HepG2 (cell line): ENCODE measurements at regions not wholly inside any gene's neighbourhood (a gene's known extent, or its start where the extent isn't known, plus 50 kb on each side); places are given as distances from the start of the nearest gene placed in this dataset.

Source experiments
- GATAD2A ChIP-seq: IDR thresholded peaks from 2 replicates; pipeline ENCODE4 v1.6.1; 2016
- ISX ChIP-seq: sonication (generic); formaldehyde crosslinking; conservative IDR thresholded peaks from 2 replicates; pipeline ENCODE4 v1.5.0; 2020; ENCODE audit warnings: missing genetic modification reagents
- NCOA2 ChIP-seq: sonication (generic); formaldehyde crosslinking; IDR thresholded peaks from 2 replicates; pipeline ENCODE4 v1.8.0; 2022; ENCODE audit warnings: inconsistent platforms
- ZBTB7B ChIP-seq: sonication (generic); formaldehyde crosslinking; IDR thresholded peaks from 2 replicates; pipeline ENCODE4 v1.4.0; 2020; ENCODE audit warnings: missing genetic modification reagents
- ZFP1 ChIP-seq: IDR thresholded peaks from 2 replicates; pipeline ENCODE4 v1.6.1; 2016
- ZNF17 ChIP-seq: sonication (generic); formaldehyde crosslinking; IDR thresholded peaks from 2 replicates; pipeline ENCODE4 v1.5.0; 2020; ENCODE audit warnings: mild to moderate bottlenecking, missing genetic modification reagents
- ZNF468 ChIP-seq: sonication (generic); formaldehyde crosslinking; IDR thresholded peaks from 2 replicates; pipeline ENCODE4 v1.8.0; 2022; ENCODE audit warnings: mild to moderate bottlenecking, moderate library complexity, missing genetic modification reagents
- ZNF607 ChIP-seq: sonication (generic); formaldehyde crosslinking; IDR thresholded peaks from 2 replicates; pipeline ENCODE4 v1.5.1; 2020; ENCODE audit warnings: missing genetic modification reagents, mild to moderate bottlenecking, borderline replicate concordance
- ZNF619 ChIP-seq: sonication (generic); formaldehyde crosslinking; IDR thresholded peaks from 2 replicates; pipeline ENCODE4 v1.4.0; 2020; ENCODE audit warnings: mild to moderate bottlenecking, missing genetic modification reagents
- TF ChIP-seq, protein P1 (sequence below): sonication (generic); formaldehyde crosslinking; IDR thresholded peaks from 2 replicates; pipeline ENCODE4 v1.9.0; 2021; ENCODE audit warnings: mild to moderate bottlenecking, missing genetic modification reagents
- TF ChIP-seq, protein P2 (sequence below): fragments of 450-650 bp; IDR thresholded peaks from 2 replicates; pipeline ENCODE4 v1.6.1; 2017

DNA sequence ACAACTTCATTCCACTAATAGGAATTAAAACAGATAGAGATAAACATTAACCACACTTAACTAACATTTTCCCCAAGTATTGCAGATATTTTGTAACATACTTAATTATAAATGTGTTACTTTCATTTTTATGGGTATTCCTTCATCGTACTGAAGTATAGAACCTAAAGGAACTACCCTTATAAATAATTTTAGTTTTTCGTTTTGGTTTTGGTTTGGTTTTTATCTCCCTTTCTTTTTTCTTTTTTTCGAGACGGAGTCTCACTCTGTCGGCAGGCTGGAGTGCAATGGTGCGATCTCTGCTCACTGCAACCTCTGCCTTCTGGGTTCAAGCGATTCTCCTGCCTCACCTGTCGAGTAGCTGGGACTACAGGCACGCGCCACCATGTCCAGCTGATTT lies 60.1 kb upstream of the LMNB1 start (continued):
- TF ChIP-seq, protein P1, sequence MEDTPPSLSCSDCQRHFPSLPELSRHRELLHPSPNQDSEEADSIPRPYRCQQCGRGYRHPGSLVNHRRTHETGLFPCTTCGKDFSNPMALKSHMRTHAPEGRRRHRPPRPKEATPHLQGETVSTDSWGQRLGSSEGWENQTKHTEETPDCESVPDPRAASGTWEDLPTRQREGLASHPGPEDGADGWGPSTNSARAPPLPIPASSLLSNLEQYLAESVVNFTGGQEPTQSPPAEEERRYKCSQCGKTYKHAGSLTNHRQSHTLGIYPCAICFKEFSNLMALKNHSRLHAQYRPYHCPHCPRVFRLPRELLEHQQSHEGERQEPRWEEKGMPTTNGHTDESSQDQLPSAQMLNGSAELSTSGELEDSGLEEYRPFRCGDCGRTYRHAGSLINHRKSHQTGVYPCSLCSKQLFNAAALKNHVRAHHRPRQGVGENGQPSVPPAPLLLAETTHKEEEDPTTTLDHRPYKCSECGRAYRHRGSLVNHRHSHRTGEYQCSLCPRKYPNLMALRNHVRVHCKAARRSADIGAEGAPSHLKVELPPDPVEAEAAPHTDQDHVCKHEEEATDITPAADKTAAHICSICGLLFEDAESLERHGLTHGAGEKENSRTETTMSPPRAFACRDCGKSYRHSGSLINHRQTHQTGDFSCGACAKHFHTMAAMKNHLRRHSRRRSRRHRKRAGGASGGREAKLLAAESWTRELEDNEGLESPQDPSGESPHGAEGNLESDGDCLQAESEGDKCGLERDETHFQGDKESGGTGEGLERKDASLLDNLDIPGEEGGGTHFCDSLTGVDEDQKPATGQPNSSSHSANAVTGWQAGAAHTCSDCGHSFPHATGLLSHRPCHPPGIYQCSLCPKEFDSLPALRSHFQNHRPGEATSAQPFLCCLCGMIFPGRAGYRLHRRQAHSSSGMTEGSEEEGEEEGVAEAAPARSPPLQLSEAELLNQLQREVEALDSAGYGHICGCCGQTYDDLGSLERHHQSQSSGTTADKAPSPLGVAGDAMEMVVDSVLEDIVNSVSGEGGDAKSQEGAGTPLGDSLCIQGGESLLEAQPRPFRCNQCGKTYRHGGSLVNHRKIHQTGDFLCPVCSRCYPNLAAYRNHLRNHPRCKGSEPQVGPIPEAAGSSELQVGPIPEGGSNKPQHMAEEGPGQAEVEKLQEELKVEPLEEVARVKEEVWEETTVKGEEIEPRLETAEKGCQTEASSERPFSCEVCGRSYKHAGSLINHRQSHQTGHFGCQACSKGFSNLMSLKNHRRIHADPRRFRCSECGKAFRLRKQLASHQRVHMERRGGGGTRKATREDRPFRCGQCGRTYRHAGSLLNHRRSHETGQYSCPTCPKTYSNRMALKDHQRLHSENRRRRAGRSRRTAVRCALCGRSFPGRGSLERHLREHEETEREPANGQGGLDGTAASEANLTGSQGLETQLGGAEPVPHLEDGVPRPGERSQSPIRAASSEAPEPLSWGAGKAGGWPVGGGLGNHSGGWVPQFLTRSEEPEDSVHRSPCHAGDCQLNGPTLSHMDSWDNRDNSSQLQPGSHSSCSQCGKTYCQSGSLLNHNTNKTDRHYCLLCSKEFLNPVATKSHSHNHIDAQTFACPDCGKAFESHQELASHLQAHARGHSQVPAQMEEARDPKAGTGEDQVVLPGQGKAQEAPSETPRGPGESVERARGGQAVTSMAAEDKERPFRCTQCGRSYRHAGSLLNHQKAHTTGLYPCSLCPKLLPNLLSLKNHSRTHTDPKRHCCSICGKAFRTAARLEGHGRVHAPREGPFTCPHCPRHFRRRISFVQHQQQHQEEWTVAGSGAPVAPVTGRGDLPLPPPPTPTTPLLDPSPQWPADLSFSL, result no peak
- TF ChIP-seq, protein P2, sequence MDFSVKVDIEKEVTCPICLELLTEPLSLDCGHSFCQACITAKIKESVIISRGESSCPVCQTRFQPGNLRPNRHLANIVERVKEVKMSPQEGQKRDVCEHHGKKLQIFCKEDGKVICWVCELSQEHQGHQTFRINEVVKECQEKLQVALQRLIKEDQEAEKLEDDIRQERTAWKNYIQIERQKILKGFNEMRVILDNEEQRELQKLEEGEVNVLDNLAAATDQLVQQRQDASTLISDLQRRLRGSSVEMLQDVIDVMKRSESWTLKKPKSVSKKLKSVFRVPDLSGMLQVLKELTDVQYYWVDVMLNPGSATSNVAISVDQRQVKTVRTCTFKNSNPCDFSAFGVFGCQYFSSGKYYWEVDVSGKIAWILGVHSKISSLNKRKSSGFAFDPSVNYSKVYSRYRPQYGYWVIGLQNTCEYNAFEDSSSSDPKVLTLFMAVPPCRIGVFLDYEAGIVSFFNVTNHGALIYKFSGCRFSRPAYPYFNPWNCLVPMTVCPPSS, result no peak
- no peak for TF ChIP-seq ZFP1
- no peak for TF ChIP-seq ZNF607
- no peak for TF ChIP-seq ZNF619
- no peak for TF ChIP-seq GATAD2A
- TF ChIP-seq ISX (CRISPR knock-in tag), result no peak
- no peak for TF ChIP-seq ZNF468 (CRISPR knock-in tag)
- TF ChIP-seq ZNF17 (CRISPR knock-in tag), result no peak
- TF ChIP-seq NCOA2 (CRISPR knock-in tag), result no peak
- TF ChIP-seq ZBTB7B, result no peak
